ENCODE measurements at regions not wholly inside any gene's neighbourhood (a gene's known extent, or its start where the extent isn't known, plus 50 kb on each side); places are given as distances from the start of the nearest gene placed in this dataset.
"Not testable (repeated sequence)": the region's sequence is repeated elsewhere in the genome, so short reads cannot be mapped to it uniquely, and the experiment has no call there.

DNA sequence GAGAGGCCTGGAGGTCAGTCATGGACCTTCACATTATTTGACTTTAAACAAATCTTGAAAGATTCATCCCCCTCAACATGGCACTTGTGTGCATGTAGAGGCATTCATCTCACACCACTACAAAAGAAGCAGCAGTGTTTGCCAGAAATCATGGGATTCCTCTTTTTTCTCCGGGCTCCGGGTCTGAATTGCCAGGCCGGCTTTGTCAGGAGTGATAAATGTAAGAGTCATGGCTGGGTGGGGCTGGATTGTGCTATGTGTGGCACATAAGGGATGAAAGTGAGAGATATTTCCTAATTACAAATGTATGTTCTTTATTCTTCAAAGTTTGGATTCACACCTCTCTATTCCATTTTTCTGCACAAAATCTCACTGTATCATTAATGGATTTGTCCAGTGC is 228.7 kb upstream of the FRG1 start:
- DNase-seq (ENCODE audit: low read depth, low spot score); CTCF ChIA-PET; POLR2A ChIA-PET; H3K4me3 ChIP-seq (ENCODE audit: low read depth, low read length): not testable (repeated sequence)

DNA sequence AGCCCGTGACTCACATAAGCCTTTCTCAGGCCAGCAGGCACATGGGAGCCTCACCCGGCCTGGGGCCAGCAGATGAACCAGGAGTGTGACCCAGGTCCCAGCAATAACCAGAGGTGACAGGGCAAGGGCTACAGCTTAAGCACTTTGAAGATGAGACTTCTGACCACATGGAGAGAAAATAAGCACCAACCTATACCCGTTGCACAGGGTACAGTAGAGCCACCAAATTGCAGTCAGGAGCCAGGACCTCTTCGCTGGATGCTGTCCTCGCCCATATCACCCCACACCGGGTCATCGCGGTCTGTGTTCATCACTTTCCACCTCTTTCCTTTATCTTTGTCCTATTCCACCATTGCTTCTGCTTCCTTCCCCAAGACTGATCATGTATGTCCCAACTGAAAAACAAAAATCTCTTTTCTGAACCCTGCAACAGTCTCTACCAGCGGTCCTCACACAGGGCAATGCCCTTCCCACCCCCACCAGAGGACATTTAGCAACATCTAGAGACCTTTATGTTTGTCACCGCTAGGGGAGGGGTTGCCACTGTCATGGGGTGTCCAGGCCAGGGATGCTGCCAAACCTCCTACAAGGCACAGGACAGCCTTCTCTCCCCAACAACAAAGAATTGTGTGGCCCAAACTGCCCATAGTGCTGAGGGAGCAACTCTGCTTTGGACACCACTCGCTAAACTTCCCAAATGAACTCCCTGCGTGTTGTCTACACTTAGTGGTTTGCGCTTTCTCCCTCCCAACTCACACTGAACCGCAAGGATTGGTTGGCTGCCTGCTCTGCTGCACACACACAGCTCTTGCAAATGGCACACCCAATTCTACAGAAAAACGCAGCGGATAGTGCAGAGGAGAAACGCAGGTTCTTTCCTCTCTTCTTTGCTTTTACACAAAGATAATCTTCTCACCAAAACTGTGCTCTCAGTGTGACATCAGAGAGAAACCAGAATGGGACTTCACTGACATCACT is 219.4 kb upstream of the FRG1 start:
- CTCF ChIA-PET; H3K4me3 ChIP-seq (ENCODE audit: low read depth, low read length); POLR2A ChIA-PET; DNase-seq (ENCODE audit: low read depth, low spot score): not testable (repeated sequence)

DNA sequence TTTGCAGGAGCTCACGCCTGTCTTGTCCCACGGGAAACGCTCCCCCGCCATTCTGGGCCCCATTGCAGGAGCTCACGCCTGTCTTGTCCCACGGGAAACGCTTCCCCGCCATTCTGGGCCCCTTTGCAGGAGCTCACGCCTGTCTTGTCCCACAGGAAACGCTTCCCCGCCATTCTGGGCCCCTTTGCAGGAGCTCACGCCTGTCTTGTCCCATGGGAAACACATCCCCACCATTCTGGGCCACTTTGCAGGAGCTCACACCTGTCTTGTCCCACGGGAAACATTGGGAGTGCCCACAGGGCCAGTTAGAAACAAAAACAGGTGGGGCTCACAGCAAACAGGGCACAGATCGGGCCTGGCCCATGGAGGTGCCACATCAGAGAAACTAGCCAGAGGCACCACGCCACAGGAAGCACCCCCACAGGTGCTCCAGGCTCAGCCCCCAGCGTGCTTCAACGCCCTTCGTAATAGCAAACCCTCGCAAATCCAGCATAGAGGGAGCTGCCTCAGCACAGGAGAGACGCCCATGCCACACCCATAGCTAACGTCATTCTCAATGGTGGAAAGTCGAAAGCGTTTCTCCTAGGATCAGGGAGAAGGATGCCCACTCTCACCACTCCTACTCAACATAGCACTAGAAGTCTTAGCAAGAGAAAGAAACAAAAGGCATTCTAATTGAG is 218.2 kb upstream of the FRG1 start:
- DNase-seq (ENCODE audit: low read depth, low spot score); H3K4me3 ChIP-seq (ENCODE audit: low read depth, low read length); POLR2A ChIA-PET; CTCF ChIA-PET: not testable (repeated sequence)

DNA sequence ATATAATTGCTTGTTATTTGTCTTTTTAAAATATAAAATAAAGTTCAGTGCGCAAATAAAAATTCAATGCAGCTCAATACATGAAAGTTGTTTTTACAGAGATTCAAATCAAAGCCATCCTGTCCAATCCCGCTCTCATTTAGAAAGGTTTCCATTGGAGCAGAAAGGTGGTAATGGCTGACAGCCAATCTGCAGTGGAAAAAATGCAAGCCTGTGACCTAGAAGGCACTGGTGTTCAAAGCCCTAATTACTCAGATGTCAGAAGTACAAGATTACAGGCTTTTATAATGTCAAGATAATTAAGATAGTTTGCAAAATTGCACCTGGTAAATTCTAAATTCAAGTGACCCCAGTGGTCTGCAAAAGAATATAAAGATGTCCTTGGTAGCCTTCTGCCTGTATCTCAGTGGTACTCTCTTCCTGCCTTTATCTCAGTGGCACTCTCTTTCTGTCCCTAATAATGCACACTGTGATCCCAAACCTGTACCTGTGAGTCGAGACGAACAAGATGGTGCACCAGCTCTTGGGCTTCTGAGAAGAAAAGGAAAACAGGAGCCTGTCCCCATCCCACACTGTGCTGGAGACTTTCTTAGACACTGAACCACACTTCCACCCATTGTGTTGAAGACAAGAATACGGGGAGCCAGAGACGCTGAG is 212.6 kb upstream of the FRG1 start:
- H3K4me3 ChIP-seq (ENCODE audit: low read depth, low read length); DNase-seq (ENCODE audit: low read depth, low spot score); CTCF ChIA-PET; POLR2A ChIA-PET: not testable (repeated sequence)

DNA sequence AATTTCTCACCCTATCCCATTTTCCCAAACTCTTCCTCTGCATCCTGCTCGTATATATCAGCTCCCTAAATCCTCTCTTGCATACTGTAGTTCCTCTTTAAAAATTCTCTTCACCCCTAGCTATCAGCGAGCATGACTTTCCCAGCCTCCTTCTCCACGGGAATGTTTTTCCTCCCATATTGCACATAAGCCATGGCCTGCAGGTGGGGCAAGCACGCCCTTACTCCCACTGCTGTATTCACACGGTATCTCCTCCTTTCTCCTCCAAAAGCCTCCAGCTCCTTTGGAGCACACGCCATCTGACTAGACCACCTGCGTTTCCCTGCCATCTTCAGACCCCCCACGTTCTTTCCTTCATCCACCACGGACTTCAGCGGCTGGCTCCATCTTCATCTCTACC is 208.7 kb upstream of the FRG1 start:
- CTCF ChIA-PET; DNase-seq (ENCODE audit: low read depth, low spot score); POLR2A ChIA-PET; H3K4me3 ChIP-seq (ENCODE audit: low read depth, low read length): not testable (repeated sequence)

DNA sequence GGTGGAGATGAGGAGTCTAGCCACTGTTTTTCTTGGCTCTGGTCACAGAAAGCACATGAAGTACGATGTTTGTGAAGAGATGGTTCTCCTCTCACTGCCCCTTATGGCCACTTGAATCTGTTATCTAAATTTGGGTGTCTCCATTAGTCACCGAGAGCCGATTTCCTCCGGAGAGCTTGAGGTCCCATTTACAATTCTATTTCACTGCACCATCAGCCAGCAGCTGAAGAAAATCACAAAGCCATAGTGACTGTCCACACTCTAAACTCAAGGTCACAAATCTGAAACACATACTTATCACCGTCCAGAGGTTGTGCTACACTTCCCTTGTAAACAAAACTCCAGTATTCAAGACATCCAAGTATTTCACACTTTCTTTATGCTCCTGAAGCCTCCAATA is 207.2 kb upstream of the FRG1 start:
- POLR2A ChIA-PET; DNase-seq (ENCODE audit: low read depth, low spot score); CTCF ChIA-PET; H3K4me3 ChIP-seq (ENCODE audit: low read depth, low read length): not testable (repeated sequence)

DNA sequence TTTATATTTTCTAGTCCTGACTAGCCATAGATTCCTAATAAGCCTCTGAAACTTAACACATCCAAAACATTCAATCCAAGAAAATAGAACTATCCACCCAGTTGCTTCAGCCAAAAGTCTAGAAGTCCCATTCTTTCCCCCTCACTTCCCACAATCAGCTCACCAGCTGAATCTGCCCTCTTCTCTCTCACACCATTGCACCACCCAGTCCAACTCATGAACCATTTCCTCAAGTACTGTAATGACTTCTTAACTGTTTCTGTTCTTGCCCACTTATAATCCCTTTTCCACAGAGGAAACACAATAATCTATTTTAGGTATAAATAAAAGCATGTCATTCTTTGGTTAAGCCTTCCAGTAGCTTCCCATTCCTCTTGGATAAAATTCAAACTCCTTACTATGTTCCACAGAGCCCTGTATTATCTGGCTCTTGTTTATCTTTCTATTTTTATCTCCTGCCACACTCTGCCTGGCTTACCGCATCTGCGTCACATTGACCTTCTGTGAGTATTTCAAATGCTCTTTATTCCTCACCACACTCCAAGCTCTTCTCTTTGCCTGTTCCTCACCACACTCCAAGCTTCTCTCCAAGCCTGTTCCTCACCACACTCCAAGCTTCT is 205.9 kb upstream of the FRG1 start:
- H3K4me3 ChIP-seq (ENCODE audit: low read depth, low read length); CTCF ChIA-PET; DNase-seq (ENCODE audit: low read depth, low spot score); POLR2A ChIA-PET: not testable (repeated sequence)

DNA sequence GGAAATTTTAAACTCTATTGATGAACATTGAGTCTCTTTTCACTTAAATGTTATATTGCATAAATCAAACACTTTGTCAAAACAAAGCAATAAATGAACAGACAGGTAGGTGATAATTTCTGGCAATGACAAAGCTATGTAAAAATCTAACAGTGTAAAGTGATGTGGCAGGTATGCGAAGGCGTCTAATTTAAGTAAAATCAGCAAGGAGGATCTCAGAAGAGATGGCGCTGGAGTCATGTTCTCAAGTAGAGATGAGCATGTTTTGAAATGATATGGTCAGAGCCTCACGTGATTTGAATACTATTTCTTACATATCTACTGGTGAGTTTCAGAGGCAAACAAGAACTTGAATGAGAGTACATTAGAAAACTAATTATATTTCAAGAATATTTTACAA is 204.0 kb upstream of the FRG1 start:
- DNase-seq (ENCODE audit: low read depth, low spot score); CTCF ChIA-PET; H3K4me3 ChIP-seq (ENCODE audit: low read depth, low read length); POLR2A ChIA-PET: not testable (repeated sequence)

DNA sequence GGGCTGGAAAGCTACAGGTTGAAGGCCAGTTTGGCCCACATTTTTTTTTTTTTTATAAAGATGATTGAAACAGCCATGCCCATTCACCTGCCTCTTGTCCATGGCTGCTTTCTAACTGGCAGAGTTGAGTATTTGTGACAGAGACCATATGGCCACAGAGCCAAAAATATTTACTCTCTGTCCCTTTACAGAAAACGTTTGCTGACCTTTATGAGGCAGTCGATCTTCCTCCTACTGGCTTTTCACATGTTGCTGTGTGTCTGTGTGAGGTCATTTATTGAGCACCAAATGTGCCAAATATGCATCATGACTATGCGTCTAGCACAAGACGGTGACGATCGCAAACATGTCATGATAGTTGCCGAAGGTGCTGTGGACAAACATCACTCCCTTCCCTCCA is 200.6 kb upstream of the FRG1 start:
- POLR2A ChIA-PET; DNase-seq (ENCODE audit: low read depth, low spot score); H3K4me3 ChIP-seq (ENCODE audit: low read depth, low read length); CTCF ChIA-PET: not testable (repeated sequence)

DNA sequence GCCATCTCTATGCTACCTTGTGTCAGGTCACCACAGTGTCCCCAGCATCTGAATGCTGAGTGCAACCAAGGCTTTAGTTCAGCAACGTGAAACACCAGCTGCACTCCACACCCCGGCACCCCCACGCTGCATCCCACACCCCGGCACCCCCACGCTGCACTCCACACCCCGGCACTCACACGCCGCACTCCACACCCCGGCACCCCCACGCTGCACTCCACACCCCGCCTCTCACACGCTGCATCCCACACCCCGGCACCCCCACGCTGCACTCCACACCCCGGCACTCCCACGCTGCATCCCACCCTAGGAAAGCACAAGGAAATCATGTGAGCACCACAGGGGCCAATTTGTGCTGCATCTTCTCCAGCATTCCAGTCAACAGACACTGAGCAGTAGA is 199.8 kb upstream of the FRG1 start:
- no peak overlapping the region for H3K4me3 ChIP-seq (ENCODE audit: low read depth, low read length)
- TF ChIP-seq, protein P1, sequence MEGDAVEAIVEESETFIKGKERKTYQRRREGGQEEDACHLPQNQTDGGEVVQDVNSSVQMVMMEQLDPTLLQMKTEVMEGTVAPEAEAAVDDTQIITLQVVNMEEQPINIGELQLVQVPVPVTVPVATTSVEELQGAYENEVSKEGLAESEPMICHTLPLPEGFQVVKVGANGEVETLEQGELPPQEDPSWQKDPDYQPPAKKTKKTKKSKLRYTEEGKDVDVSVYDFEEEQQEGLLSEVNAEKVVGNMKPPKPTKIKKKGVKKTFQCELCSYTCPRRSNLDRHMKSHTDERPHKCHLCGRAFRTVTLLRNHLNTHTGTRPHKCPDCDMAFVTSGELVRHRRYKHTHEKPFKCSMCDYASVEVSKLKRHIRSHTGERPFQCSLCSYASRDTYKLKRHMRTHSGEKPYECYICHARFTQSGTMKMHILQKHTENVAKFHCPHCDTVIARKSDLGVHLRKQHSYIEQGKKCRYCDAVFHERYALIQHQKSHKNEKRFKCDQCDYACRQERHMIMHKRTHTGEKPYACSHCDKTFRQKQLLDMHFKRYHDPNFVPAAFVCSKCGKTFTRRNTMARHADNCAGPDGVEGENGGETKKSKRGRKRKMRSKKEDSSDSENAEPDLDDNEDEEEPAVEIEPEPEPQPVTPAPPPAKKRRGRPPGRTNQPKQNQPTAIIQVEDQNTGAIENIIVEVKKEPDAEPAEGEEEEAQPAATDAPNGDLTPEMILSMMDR (IDR thresholded peaks at IDR 0.05; ENCODE audit: insufficient read depth, low read length, missing control alignments), result no peak
- ChIA-PET POLR2A (no interaction called here), CTCF (no interaction called here)
- no peak for DNase-seq (ENCODE audit: low read depth, low spot score)

DNA sequence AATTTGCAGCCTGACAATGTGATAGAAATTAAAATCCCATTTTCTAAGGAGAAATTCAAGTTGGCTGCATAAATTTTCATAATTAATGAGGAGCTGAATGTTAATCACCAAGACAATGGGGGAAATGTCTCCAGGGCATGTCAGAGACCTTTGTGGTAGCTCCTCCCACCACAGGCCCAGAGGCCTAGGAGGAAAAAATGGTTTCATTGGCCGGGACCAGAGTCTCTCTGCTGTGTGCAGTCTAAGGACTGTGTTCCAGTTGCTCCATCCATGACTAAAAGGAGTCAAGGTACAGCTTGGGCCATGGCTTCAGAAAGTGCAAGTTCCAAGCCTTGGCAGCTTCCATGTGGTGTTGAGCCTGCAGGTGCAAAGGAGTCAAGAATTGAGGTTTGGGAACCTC is 187.6 kb upstream of the FRG1 start:
- DNase-seq (ENCODE audit: low read depth, low spot score); CTCF ChIA-PET; H3K4me3 ChIP-seq (ENCODE audit: low read depth, low read length); POLR2A ChIA-PET: not testable (repeated sequence)
